Transverse colon (tissue), 4 donors: ENCODE measurements at regions not wholly inside any gene's neighbourhood (a gene's known extent, or its start where the extent isn't known, plus 50 kb on each side); places are given as distances from the start of the nearest gene placed in this dataset.

Source experiments
- DNase-seq: peaks from one replicate; pipeline ENCODE4 v3.0.0-alpha.2; 2019
- H3K27ac ChIP-seq, 4 donors: fragments of 200-600 bp; sonication (generic); 2 replicates each; pipeline ENCODE4 v1.5.1; 2016 to 2018; ENCODE audit warnings: inconsistent platforms in 4 of 4
- H3K27me3 ChIP-seq: fragments of 200-600 bp; sonication (generic); 2 replicates; pipeline ENCODE4 v1.5.1; 2017; ENCODE audit warnings: inconsistent platforms
- H3K36me3 ChIP-seq, 4 donors: fragments of 200-600 bp; sonication (generic); 2 replicates each; pipeline ENCODE4 v1.5.1; 2017 to 2019; ENCODE audit warnings: inconsistent platforms in 4 of 4
- H3K4me1 ChIP-seq, 4 donors: fragments of 200-600 bp; sonication (generic); 2 replicates each; pipeline ENCODE4 v1.5.1; 2017 to 2020; ENCODE audit warnings: inconsistent platforms in 4 of 4
- H3K4me3 ChIP-seq, 4 donors: fragments of 200-600 bp; sonication (generic); 1 replicate in 1 of 4; 2 replicates in 3 of 4; pipeline versions ENCODE4 v1.5.1 to v1.6.1; 2017 to 2019; ENCODE audit warnings: inconsistent platforms in 4 of 4
- H3K9me3 ChIP-seq, 2 donors: fragments of 200-600 bp; sonication (generic); 2 replicates each; pipeline ENCODE4 v1.5.1; 2017 to 2019; ENCODE audit warnings: inconsistent platforms in 2 of 2
- EP300 ChIP-seq: sonication (generic); formaldehyde crosslinking; IDR thresholded peaks from one replicate; pipeline ENCODE4 v1.6.1; 2017; ENCODE audit warnings: antibody characterized with exemption, low read depth
- POLR2A ChIP-seq: fragments of 450-650 bp; IDR thresholded peaks from one replicate; pipeline ENCODE4 v1.6.1; 2016; ENCODE audit warnings: antibody characterized with exemption, mild to moderate bottlenecking, moderate library complexity
- POLR2AphosphoS5 ChIP-seq, 3 donors: sonication (generic); formaldehyde crosslinking; IDR thresholded peaks; one replicate each; pipeline ENCODE4 v1.6.1; 2016; ENCODE audit warnings: antibody characterized with exemption in 3 of 3
- WGBS, 2 donors: methylation state at CpG; one replicate each; pipeline ENCODE4 v1.1.5; 2018; ENCODE audit warnings: low coverage in 1 of 2; 5-methylcytosine and 5-hydroxymethylcytosine counted together
- in situ Hi-C, 4 donors: fragments of 200-750 bp; cut with MboI; loops; one replicate each; pipeline versions ENCODE4 v1.15.0 to v1.15.1; 2017; ENCODE audit warnings: low sequenced_read_pairs in 3 of 4, low pct_ligation_motif_present in 1 of 4, low pct_unique_long_range_greater_than_20kb in 1 of 4
- intact Hi-C: fragments of 100-400 bp; cut with DNase I; formaldehyde crosslinking; loops from one replicate; pipeline ENCODE4 v1.15.1; 2023; ENCODE audit warnings: low total_unique reads
- TF ChIP-seq, protein P1 (sequence below), 5 experiments: fragments of 200-600 bp in 3 of 5; fragments of 450-650 bp in 2 of 5; sonication (generic) in 3 of 5; IDR thresholded peaks; 1 replicate in 2 of 5; 2 replicates in 3 of 5; pipeline ENCODE4 v1.5.1; 2016 to 2017; ENCODE audit warnings: antibody characterized with exemption in 5 of 5, inconsistent platforms in 3 of 5, mild to moderate bottlenecking in 2 of 5, moderate library complexity in 1 of 5

DNA sequence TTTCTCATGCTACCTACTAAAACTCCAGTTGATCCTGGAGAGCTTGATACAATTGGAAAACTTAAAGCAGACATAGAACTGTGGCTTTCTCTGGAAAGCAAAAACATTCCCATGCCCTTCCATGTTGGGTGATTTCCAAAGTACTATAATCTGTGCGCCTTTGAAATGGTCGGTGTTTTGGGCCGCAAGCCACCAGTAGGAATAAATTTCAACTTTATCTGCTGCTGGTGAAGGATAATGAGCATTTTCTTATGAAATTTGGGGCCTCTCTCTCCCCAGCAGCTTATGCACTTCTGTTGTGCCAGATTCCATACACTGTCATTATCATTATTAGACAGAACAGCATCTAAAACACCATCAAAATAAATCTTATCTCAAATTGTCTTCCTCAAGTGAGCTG lies 366.7 kb upstream of the RPS6KA3 start:
- no peaks in the 10 kb centered on the region for H3K9me3 ChIP-seq
- no peak overlapping the region for H3K4me3 ChIP-seq
- 93% methylated on average over 3 of the region's 3 CpGs; no CpG with 5 or more reads in 1 of the 2 donors for WGBS, 2 donors
- intact Hi-C loops (no loop called here), in situ Hi-C loops (no loop called here)
- no peak for TF ChIP-seq EP300
- TF ChIP-seq, protein P1, sequence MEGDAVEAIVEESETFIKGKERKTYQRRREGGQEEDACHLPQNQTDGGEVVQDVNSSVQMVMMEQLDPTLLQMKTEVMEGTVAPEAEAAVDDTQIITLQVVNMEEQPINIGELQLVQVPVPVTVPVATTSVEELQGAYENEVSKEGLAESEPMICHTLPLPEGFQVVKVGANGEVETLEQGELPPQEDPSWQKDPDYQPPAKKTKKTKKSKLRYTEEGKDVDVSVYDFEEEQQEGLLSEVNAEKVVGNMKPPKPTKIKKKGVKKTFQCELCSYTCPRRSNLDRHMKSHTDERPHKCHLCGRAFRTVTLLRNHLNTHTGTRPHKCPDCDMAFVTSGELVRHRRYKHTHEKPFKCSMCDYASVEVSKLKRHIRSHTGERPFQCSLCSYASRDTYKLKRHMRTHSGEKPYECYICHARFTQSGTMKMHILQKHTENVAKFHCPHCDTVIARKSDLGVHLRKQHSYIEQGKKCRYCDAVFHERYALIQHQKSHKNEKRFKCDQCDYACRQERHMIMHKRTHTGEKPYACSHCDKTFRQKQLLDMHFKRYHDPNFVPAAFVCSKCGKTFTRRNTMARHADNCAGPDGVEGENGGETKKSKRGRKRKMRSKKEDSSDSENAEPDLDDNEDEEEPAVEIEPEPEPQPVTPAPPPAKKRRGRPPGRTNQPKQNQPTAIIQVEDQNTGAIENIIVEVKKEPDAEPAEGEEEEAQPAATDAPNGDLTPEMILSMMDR (IDR thresholded peaks at IDR 0.05) = no peak
- no peak for TF ChIP-seq POLR2A
- TF ChIP-seq POLR2AphosphoS5 (IDR thresholded peaks at IDR 0.05) = no peak
- no peaks in the 10 kb centered on the region for H3K27me3 ChIP-seq
- H3K36me3 ChIP-seq = no peaks in the 10 kb centered on the region
- H3K4me1 ChIP-seq = no peaks in the 10 kb centered on the region
- no peak overlapping the region for H3K27ac ChIP-seq
- DNase-seq = no peak

DNA sequence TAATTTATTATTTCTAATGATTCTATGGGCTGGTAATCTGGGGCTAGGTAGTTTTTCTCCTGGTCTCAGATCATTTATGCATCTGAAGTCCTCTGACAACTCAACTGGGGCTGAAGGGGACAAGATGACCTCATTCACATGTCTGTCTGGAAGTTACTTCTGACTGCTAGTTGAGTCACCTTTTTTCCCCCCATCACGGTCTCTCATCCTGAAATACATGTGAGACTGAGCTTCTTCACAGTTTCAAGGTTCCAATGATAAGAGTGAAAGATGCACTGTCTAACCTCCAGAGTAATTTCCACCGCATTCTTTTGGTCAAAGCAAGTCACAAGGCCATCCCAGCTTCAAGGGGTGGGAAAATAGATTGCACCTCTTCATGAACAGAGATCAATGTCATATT lies 356.7 kb upstream of the RPS6KA3 start:
- no peaks in the 10 kb centered on the region for H3K27me3 ChIP-seq
- intact Hi-C loops = no loop called here
- DNase-seq = no peak
- no peaks in the 10 kb centered on the region for H3K4me1 ChIP-seq
- no peak overlapping the region for H3K4me3 ChIP-seq
- no peaks in the 10 kb centered on the region for H3K9me3 ChIP-seq
- TF ChIP-seq EP300 = no peak
- no peak for TF ChIP-seq POLR2AphosphoS5 (IDR thresholded peaks at IDR 0.05)
- TF ChIP-seq POLR2A = no peak
- TF ChIP-seq, protein P1 (IDR thresholded peaks at IDR 0.05) = no peak
- in situ Hi-C loops = no loop called here
- no peak overlapping the region for H3K27ac ChIP-seq
- WGBS, 2 donors = 45 to 83% methylated on average over 1 to 2 of the region's 2 CpGs
- no peaks in the 10 kb centered on the region for H3K36me3 ChIP-seq

DNA sequence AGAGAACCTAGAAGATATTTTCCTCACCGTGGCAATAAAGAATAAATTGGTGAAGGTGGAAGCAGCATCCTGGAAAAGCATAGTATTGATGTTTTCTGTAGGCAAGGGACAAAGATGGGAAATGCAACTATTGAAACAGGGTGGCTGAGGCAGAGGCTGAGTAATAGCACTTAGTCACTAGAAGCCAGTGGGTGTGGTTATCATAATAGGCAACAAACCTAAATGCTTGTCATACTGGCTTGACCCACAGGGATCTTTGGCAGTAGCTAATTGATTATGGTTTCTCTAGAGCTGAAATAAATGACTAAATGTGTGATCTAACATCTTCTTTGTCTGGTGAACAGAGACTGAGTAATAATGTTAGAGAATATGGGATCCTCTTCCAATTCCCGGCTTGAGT lies 353.6 kb upstream of the RPS6KA3 start:
- no peak for DNase-seq
- Histone ChIP-seq H3K9me3 (no peaks in the 10 kb centered on the region), H3K27ac (no peak overlapping the region), H3K4me1 (no peaks in the 10 kb centered on the region), H3K36me3 (no peaks in the 10 kb centered on the region), H3K27me3 (no peaks in the 10 kb centered on the region), H3K4me3 (no peak overlapping the region)
- TF ChIP-seq, protein P1 (IDR thresholded peaks at IDR 0.05) = no peak
- TF ChIP-seq POLR2AphosphoS5 (IDR thresholded peaks at IDR 0.05) = no peak
- no peak for TF ChIP-seq EP300
- TF ChIP-seq POLR2A = no peak
- in situ Hi-C loops = no loop called here
- intact Hi-C loops = no loop called here
- whole genome bisulfite sequencing, 2 donors = 60 to 74% methylated on average over 1 to 2 of the region's 2 CpGs

DNA sequence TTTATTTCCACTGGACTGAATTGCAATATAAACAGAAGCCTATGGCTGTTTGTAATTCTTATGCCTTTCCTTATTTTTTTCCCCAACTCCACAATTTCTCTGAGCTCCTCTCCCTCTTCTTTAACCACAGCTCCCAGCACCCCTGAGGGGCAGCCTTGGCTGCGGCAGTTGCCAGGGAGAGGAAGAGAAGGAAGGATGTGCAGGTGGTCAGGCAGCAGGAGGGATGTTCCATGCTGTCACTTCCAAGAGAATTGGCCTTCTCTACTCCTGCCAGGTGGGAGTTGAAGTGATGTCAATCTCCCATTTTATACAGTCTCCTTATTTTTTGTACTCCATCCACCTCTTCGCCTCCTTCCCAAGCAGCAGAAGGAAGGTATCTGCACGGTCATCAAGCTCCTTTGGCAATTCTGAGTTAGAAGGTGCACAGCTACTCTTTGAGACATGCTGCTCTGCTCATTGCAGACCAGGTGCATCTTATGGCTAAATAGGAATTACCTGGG lies 343.3 kb upstream of the RPS6KA3 start:
- WGBS, 2 donors = 86% methylated on average over 3 of the region's 3 CpGs; no CpG with 5 or more reads in 1 of the 2 donors

More for the DNA sequence above, 343.3 kb upstream of the RPS6KA3 start:
- no peaks in the 10 kb centered on the region for H3K4me1 ChIP-seq
- H3K9me3 ChIP-seq = no peaks in the 10 kb centered on the region
- no peaks in the 10 kb centered on the region for H3K36me3 ChIP-seq
- in situ Hi-C loops (no loop called here), intact Hi-C loops (no loop called here)
- DNase-seq = no peak
- no peak overlapping the region for H3K4me3 ChIP-seq
- H3K27me3 ChIP-seq = no peaks in the 10 kb centered on the region
- TF ChIP-seq, protein P1 (IDR thresholded peaks at IDR 0.05) = no peak
- TF ChIP-seq EP300 (no peak), POLR2AphosphoS5 (IDR thresholded peaks at IDR 0.05) (no peak), POLR2A (no peak)
- H3K27ac ChIP-seq = no peak overlapping the region
